BLaER1 treated with 17β-estradiol and CSF1 and Interleukin-3, amounts not matched to agents 10 nM and 100 nM (cell line): ENCODE measurements at regions not wholly inside any gene's neighbourhood (a gene's known extent, or its start where the extent isn't known, plus 50 kb on each side); places are given as distances from the start of the nearest gene placed in this dataset.
"Not testable (repeated sequence)": the region's sequence is repeated elsewhere in the genome, so short reads cannot be mapped to it uniquely, and the experiment has no call there.

Source experiments
- H3K27ac ChIP-seq, 11 experiments: shearing (Covaris generic); formaldehyde crosslinking; 2 replicates each; pipeline ENCODE4 v1.8.1; 2022
- H3K27me3 ChIP-seq, 11 experiments: shearing (Covaris generic); formaldehyde crosslinking; 2 replicates each; pipeline ENCODE4 v1.8.1; 2022
- H3K36me3 ChIP-seq, 11 experiments: shearing (Covaris generic); formaldehyde crosslinking; 2 replicates each; pipeline ENCODE4 v1.8.1; 2022
- H3K4me1 ChIP-seq, 10 experiments: shearing (Covaris generic); formaldehyde crosslinking; 2 replicates each; pipeline ENCODE4 v1.8.1; 2022
- H3K4me2 ChIP-seq, 11 experiments: shearing (Covaris generic); formaldehyde crosslinking; 2 replicates each; pipeline ENCODE4 v1.8.1; 2022
- H3K4me3 ChIP-seq, 10 experiments: shearing (Covaris generic); formaldehyde crosslinking; 2 replicates each; pipeline ENCODE4 v1.8.1; 2022
- H3K9ac ChIP-seq, 11 experiments: shearing (Covaris generic); formaldehyde crosslinking; 2 replicates each; pipeline ENCODE4 v1.8.1; 2022
- H3K9me3 ChIP-seq, 11 experiments: shearing (Covaris generic); formaldehyde crosslinking; replicated peaks in 1 of 11; 2 replicates each; pipeline ENCODE4 v1.8.1; 2022
- H4K20me1 ChIP-seq, 11 experiments: shearing (Covaris generic); formaldehyde crosslinking; 2 replicates each; pipeline ENCODE4 v1.8.1; 2022
- Cebpa-rat ChIP-seq, 11 experiments: shearing (Covaris generic); IDR thresholded peaks; 2 replicates each; pipeline ENCODE4 v1.8.1; 2022

GRCh38 chr15:95041297-95041696 is 809.9 kb downstream of the MCTP2 start:
- Histone ChIP-seq H3K9ac (no peak overlapping the region), H3K36me3 (no peaks in the 10 kb centered on the region), H3K27ac (no peak overlapping the region), H3K4me2 (no peak overlapping the region), H3K4me3 (no peak overlapping the region), H3K4me1 (no peaks in the 10 kb centered on the region), H4K20me1 (no peaks in the 10 kb centered on the region), H3K27me3 (no peaks in the 10 kb centered on the region), H3K9me3 (peaks cover 0 to 11% (median 0%) of the 10 kb centered on the region in 11 experiments; a peak in 4 of 22 replicates)
- TF ChIP-seq Cebpa-rat (IDR thresholded peaks at IDR 0.05): no peak

- peaks cover 16 to 20% (median 17%) of the 10 kb centered on the region in 11 experiments for H3K9me3 ChIP-seq
- not testable (repeated sequence) for H3K27ac ChIP-seq, H4K20me1 ChIP-seq, H3K9ac ChIP-seq, H3K27me3 ChIP-seq, H3K4me2 ChIP-seq, H3K36me3 ChIP-seq, H3K4me1 ChIP-seq, H3K4me3 ChIP-seq
These were observed 812.0 kb downstream of the MCTP2 start for GRCh38 chr15:95043236-95043932.

GRCh38 chr15:95043933-95044313 is 812.6 kb downstream of the MCTP2 start:
- H3K27ac ChIP-seq: no peak overlapping the region
- H3K4me2 ChIP-seq: no peak overlapping the region
- H4K20me1 ChIP-seq: no peaks in the 10 kb centered on the region
- no peak overlapping the region for H3K4me3 ChIP-seq
- no peak overlapping the region for H3K9ac ChIP-seq
- peaks cover 16 to 25% (median 22%) of the 10 kb centered on the region in 11 experiments for H3K9me3 ChIP-seq
- no peaks in the 10 kb centered on the region for H3K4me1 ChIP-seq
- TF ChIP-seq Cebpa-rat (IDR thresholded peaks at IDR 0.05): no peak
- H3K27me3 ChIP-seq: no peaks in the 10 kb centered on the region
- no peaks in the 10 kb centered on the region for H3K36me3 ChIP-seq

- Histone ChIP-seq H3K4me2 (no peak overlapping the region), H4K20me1 (no peaks in the 10 kb centered on the region), H3K4me1 (no peaks in the 10 kb centered on the region), H3K27ac (no peak overlapping the region), H3K9ac (no peak overlapping the region), H3K4me3 (no peak overlapping the region), H3K36me3 (no peaks in the 10 kb centered on the region), H3K9me3 (peaks cover 16 to 33% (median 22%) of the 10 kb centered on the region in 11 experiments), H3K27me3 (no peaks in the 10 kb centered on the region)
- no peak for TF ChIP-seq Cebpa-rat (IDR thresholded peaks at IDR 0.05)
These were observed 813.5 kb downstream of the MCTP2 start for GRCh38 chr15:95044745-95045417.

- no peak overlapping the region for H3K27ac ChIP-seq
These were observed 820.5 kb downstream of the MCTP2 start for GRCh38 chr15:95051861-95052260.

GRCh38 chr15:95059346-95059905 is 828.1 kb downstream of the MCTP2 start:
- peaks cover 0 to 21% (median 8%) of the 10 kb centered on the region in 11 experiments; a peak in 9 of 22 replicates for H3K9me3 ChIP-seq
- no peak overlapping the region for H3K4me2 ChIP-seq
- no peak overlapping the region for H3K9ac ChIP-seq
- H4K20me1 ChIP-seq: no peaks in the 10 kb centered on the region
- H3K4me1 ChIP-seq: no peaks in the 10 kb centered on the region
- TF ChIP-seq Cebpa-rat (IDR thresholded peaks at IDR 0.05): no peak
- no peak overlapping the region for H3K27ac ChIP-seq
- H3K27me3 ChIP-seq: no peaks in the 10 kb centered on the region
- H3K4me3 ChIP-seq: no peak overlapping the region
- no peaks in the 10 kb centered on the region for H3K36me3 ChIP-seq

More at GRCh38 chr15:95051861-95052260, 820.5 kb downstream of the MCTP2 start:
- Histone ChIP-seq H3K4me1 (no peaks in the 10 kb centered on the region), H4K20me1 (no peaks in the 10 kb centered on the region), H3K4me3 (no peak overlapping the region), H3K36me3 (no peaks in the 10 kb centered on the region), H3K9me3 (peaks cover 11 to 28% (median 19%) of the 10 kb centered on the region in 11 experiments), H3K27me3 (no peaks in the 10 kb centered on the region), H3K4me2 (no peak overlapping the region), H3K9ac (no peak overlapping the region)
- TF ChIP-seq Cebpa-rat (IDR thresholded peaks at IDR 0.05): no peak

- Histone ChIP-seq H3K4me1 (no peaks in the 10 kb centered on the region), H3K9ac (no peak overlapping the region), H3K27ac (no peak overlapping the region), H3K9me3 (peaks cover 8 to 18% (median 13%) of the 10 kb centered on the region in 11 experiments; a peak in 20 of 22 replicates), H3K36me3 (no peaks in the 10 kb centered on the region), H3K4me2 (no peak overlapping the region), H3K4me3 (no peak overlapping the region), H3K27me3 (no peaks in the 10 kb centered on the region), H4K20me1 (no peaks in the 10 kb centered on the region)
- TF ChIP-seq Cebpa-rat (IDR thresholded peaks at IDR 0.05): no peak
These were observed 837.5 kb downstream of the MCTP2 start for GRCh38 chr15:95068701-95069521.

GRCh38 chr15:95075792-95076677 is 844.7 kb downstream of the MCTP2 start:
- Histone ChIP-seq H3K27ac (no peak overlapping the region), H3K36me3 (no peaks in the 10 kb centered on the region), H3K9ac (no peak overlapping the region), H3K9me3 (no peaks in the 10 kb centered on the region), H3K4me1 (no peaks in the 10 kb centered on the region), H3K27me3 (no peaks in the 10 kb centered on the region), H3K4me3 (no peak overlapping the region), H3K4me2 (no peak overlapping the region), H4K20me1 (no peaks in the 10 kb centered on the region)
- no peak for TF ChIP-seq Cebpa-rat (IDR thresholded peaks at IDR 0.05)
